ENCODE measurements at regions not wholly inside any gene's neighbourhood (a gene's known extent, or its start where the extent isn't known, plus 50 kb on each side); places are given as distances from the start of the nearest gene placed in this dataset.

DNA sequence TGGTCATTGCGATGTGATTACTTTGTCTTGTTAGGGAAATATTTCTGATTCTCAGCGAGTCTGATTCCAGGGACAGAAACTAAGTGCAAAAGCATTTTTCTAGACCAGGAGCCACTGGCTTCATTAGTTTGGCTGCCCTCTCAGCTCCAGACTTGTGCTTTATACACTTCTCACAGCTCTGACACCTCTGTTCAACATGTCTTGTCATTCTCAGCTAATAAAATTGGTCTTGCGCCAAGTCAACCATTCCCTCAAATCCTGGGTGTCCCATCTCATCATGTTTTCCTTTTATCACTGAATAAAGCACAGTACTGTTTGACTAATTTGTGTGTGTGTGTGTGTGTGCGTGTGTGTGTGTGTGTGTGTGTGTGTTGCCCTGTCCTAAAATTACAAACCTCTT is 215.5 kb upstream of the EPHA4 start (continued):
- no peak for TF ChIP-seq HEY1 (CRISPR knock-in tag; IDR thresholded peaks at IDR 0.05; ENCODE audit: borderline replicate concordance)
- TF ChIP-seq ARNT (IDR thresholded peaks at IDR 0.05): no peak
- no peak for TF ChIP-seq BRD9 (IDR thresholded peaks at IDR 0.05; ENCODE audit: low read depth, partially characterized antibody)
- no peak for TF ChIP-seq RBM34 (IDR thresholded peaks at IDR 0.05; ENCODE audit: borderline replicate concordance, insufficient read depth, low read length)

DNA sequence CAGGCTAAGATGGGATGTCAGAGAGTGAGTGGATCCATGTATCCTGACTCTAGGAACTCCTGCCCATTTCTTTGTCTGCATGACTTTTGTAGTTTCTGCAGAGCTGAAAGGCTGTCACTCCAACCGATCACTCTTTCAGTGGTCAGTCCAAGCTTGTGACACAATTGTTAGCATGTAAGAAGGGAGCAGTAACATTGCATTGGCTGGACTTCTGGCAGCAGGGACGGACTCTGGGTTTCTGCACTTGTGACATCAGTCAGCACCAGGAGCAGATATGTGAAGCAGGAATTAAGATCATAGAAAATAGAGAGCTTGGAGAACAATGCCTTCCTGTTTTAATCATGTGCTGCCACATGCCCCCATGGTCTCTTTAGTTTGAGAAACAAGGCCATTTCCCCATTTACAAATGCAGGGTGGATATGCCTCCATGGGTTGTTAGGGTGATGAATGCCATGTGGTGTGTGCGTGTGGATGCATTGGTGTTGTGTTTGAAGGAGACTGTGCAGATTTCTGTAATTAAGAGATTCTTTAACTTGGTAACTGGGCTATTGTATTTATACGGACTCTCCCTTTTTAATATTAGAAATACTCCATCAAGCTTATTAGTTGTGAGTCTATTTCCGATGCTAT is 214.3 kb upstream of the EPHA4 start:
- in situ Hi-C loops (cut with MboI): no loop called here
- no peak for ATAC-seq

More for the DNA sequence above, 214.3 kb upstream of the EPHA4 start:
- DNase-seq (ENCODE audit: extremely low read depth in 1 of 4, low spot score in 3 of 4) (no peak), FAIRE-seq (no peak)
- no peaks in the 10 kb centered on the region for H3K27me3 ChIP-seq (ENCODE audit: control insufficient read depth in 2 of 2, insufficient read depth in 2 of 2, low read length in 2 of 2)
- no peaks in the 10 kb centered on the region for H3K79me2 ChIP-seq (ENCODE audit: control insufficient read depth, insufficient read depth, low read length)
- no TSS peak for BruUV-seq (replicated peaks)
- no peak overlapping the region for H3K9ac ChIP-seq (ENCODE audit: insufficient read depth in 1 of 2, low read depth in 2 of 2, low read length in 2 of 2)
- ChIA-PET POLR2A (no interaction called here), CTCF (ENCODE audit: low intra/inter-chr PET ratio) (no interaction called here)
- H3K4me2 ChIP-seq (ENCODE audit: insufficient read depth, low read length): no peak overlapping the region
- H3K4me3 ChIP-seq: no peak overlapping the region
- no peak overlapping the region for H3K27ac ChIP-seq (ENCODE audit: extremely low read depth, low read depth, low read length)
- no peak for TF ChIP-seq GTF2A2 (tag; IDR thresholded peaks at IDR 0.05)
- TF ChIP-seq, protein P1, sequence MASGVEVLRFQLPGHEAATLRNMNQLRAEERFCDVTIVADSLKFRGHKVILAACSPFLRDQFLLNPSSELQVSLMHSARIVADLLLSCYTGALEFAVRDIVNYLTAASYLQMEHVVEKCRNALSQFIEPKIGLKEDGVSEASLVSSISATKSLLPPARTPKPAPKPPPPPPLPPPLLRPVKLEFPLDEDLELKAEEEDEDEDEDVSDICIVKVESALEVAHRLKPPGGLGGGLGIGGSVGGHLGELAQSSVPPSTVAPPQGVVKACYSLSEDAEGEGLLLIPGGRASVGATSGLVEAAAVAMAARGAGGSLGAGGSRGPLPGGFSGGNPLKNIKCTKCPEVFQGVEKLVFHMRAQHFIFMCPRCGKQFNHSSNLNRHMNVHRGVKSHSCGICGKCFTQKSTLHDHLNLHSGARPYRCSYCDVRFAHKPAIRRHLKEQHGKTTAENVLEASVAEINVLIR (CRISPR knock-in tag; IDR thresholded peaks at IDR 0.05): no peak
- TF ChIP-seq ZNF584 (CRISPR knock-in tag; IDR thresholded peaks at IDR 0.05; ENCODE audit: low read depth): no peak
- no peak for TF ChIP-seq ARID1B (IDR thresholded peaks at IDR 0.05)
- no peak for TF ChIP-seq ZNF274 (IDR thresholded peaks at IDR 0.05; ENCODE audit: borderline replicate concordance, low read depth, low read length)
- no peak for TF ChIP-seq ZNF165 (CRISPR knock-in tag; IDR thresholded peaks at IDR 0.05; ENCODE audit: borderline replicate concordance)
- TF ChIP-seq KAT7 (CRISPR knock-in tag; IDR thresholded peaks at IDR 0.05; ENCODE audit: borderline replicate concordance): no peak
- TF ChIP-seq DPF2 (IDR thresholded peaks at IDR 0.05): no peak
- TF ChIP-seq MTA3 (IDR thresholded peaks at IDR 0.05; ENCODE audit: borderline replicate concordance): no peak
- TF ChIP-seq SRSF3 (IDR thresholded peaks at IDR 0.05; ENCODE audit: insufficient read depth, low read length): no peak
- TF ChIP-seq, protein P2, sequence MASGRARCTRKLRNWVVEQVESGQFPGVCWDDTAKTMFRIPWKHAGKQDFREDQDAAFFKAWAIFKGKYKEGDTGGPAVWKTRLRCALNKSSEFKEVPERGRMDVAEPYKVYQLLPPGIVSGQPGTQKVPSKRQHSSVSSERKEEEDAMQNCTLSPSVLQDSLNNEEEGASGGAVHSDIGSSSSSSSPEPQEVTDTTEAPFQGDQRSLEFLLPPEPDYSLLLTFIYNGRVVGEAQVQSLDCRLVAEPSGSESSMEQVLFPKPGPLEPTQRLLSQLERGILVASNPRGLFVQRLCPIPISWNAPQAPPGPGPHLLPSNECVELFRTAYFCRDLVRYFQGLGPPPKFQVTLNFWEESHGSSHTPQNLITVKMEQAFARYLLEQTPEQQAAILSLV (tag; IDR thresholded peaks at IDR 0.05): no peak
- TF ChIP-seq ZNF174 (CRISPR knock-in tag; IDR thresholded peaks at IDR 0.05): no peak
- no peak for TF ChIP-seq CHD1 (IDR thresholded peaks at IDR 0.05; ENCODE audit: low read length)
- TF ChIP-seq, protein P3, sequence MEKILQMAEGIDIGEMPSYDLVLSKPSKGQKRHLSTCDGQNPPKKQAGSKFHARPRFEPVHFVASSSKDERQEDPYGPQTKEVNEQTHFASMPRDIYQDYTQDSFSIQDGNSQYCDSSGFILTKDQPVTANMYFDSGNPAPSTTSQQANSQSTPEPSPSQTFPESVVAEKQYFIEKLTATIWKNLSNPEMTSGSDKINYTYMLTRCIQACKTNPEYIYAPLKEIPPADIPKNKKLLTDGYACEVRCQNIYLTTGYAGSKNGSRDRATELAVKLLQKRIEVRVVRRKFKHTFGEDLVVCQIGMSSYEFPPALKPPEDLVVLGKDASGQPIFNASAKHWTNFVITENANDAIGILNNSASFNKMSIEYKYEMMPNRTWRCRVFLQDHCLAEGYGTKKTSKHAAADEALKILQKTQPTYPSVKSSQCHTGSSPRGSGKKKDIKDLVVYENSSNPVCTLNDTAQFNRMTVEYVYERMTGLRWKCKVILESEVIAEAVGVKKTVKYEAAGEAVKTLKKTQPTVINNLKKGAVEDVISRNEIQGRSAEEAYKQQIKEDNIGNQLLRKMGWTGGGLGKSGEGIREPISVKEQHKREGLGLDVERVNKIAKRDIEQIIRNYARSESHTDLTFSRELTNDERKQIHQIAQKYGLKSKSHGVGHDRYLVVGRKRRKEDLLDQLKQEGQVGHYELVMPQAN (IDR thresholded peaks at IDR 0.05; ENCODE audit: borderline replicate concordance): no peak
- TF ChIP-seq CBX1 (IDR thresholded peaks at IDR 0.05; ENCODE audit: low read depth): no peak
- TF ChIP-seq ADNP (tag; IDR thresholded peaks at IDR 0.05): no peak
- TF ChIP-seq CBFA2T3 (IDR thresholded peaks at IDR 0.05): no peak
- intact Hi-C loops (cut with micrococcal nuclease): no loop called here
- H3K9me1 ChIP-seq (ENCODE audit: control insufficient read depth, insufficient read depth, low read length): no peaks in the 10 kb centered on the region
- no peaks in the 10 kb centered on the region for H3K4me1 ChIP-seq (replicated peaks in 1 of 2; ENCODE audit: control insufficient read depth in 2 of 2, insufficient read depth in 2 of 2, low read length in 2 of 2)
- 4% methylated on average over 5 of the region's 5 CpGs for WGBS (ENCODE audit: insufficient coverage, low coverage, missing lambda C conversion rate)
- no peak overlapping the region for H2AFZ ChIP-seq (ENCODE audit: low read depth, low read length)
- H4K20me1 ChIP-seq (replicated peaks; ENCODE audit: control insufficient read depth, insufficient read depth, low read length): no peaks in the 10 kb centered on the region
- H3K36me3 ChIP-seq (ENCODE audit: control insufficient read depth, insufficient read depth, low read length): no peaks in the 10 kb centered on the region
- H3K9me3 ChIP-seq (replicated peaks; ENCODE audit: control insufficient read depth, insufficient read depth, low read depth, low read length): no peaks in the 10 kb centered on the region

Data from K562 (cell line).